Stimulated activated CD4-positive, alpha-beta T cell treated with anti-CD3 and anti-CD28 coated beads, Interleukin-15, amount 100 ng/mL, for 24 hours (primary cell): ENCODE measurements at regions not wholly inside any gene's neighbourhood (a gene's known extent, or its start where the extent isn't known, plus 50 kb on each side); places are given as distances from the start of the nearest gene placed in this dataset.

Experiments used
- DNase-seq: peaks from one replicate; pipeline ENCODE4 v3.0.0-alpha.2; 2020

- no peak for DNase-seq
Observed at GRCh38 chr13:107851670-107852069, 363.7 kb downstream of the LIG4 start.

- DNase-seq = no peak
Observed at GRCh38 chr13:107847406-107847805, 367.9 kb downstream of the LIG4 start.

GRCh38 chr13:107846642-107847041 is 368.7 kb downstream of the LIG4 start:
- no peak for DNase-seq

- no peak for DNase-seq
Observed at GRCh38 chr13:107845911-107846310, 369.4 kb downstream of the LIG4 start.

- DNase-seq = no peak
Observed at GRCh38 chr13:107843681-107844080, 371.7 kb downstream of the LIG4 start.

GRCh38 chr13:107843281-107843680 is 372.1 kb downstream of the LIG4 start:
- DNase-seq = no peak

GRCh38 chr13:107842562-107843180 is 372.7 kb downstream of the LIG4 start:
- no peak for DNase-seq

- DNase-seq = no peak
Observed at GRCh38 chr13:107838588-107839161, 376.7 kb downstream of the LIG4 start.

GRCh38 chr13:107836685-107837084 is 378.7 kb downstream of the LIG4 start:
- no peak for DNase-seq

- DNase-seq = no peak
Observed at GRCh38 chr13:107835339-107836018, 379.9 kb downstream of the LIG4 start.

GRCh38 chr13:107834717-107835116 is 380.6 kb downstream of the LIG4 start:
- no peak for DNase-seq

GRCh38 chr13:107834281-107834680 is 381.1 kb downstream of the LIG4 start:
- no peak for DNase-seq

GRCh38 chr13:107832500-107833100 is 382.7 kb downstream of the LIG4 start:
- DNase-seq = no peak

- DNase-seq = no peak
Observed at GRCh38 chr13:107830804-107831203, 384.5 kb downstream of the LIG4 start.

- no peak for DNase-seq
Observed at GRCh38 chr13:107827840-107828549, 387.3 kb downstream of the LIG4 start.

GRCh38 chr13:107824635-107825034 is 390.7 kb downstream of the LIG4 start:
- DNase-seq = no peak

- no peak for DNase-seq
Observed at GRCh38 chr13:107822006-107822405, 393.3 kb downstream of the LIG4 start.

GRCh38 chr13:107821492-107821891 is 393.8 kb downstream of the LIG4 start:
- DNase-seq = no peak

GRCh38 chr13:107819071-107819470 is 396.3 kb downstream of the LIG4 start:
- no peak for DNase-seq

GRCh38 chr13:107817647-107818287 is 397.6 kb downstream of the LIG4 start:
- no peak for DNase-seq

- no peak for DNase-seq
Observed at GRCh38 chr13:107812014-107812412, 403.3 kb downstream of the LIG4 start.

GRCh38 chr13:107811233-107812013 is 403.9 kb downstream of the LIG4 start:
- DNase-seq = no peak
